ENCODE measurements at regions not wholly inside any gene's neighbourhood (a gene's known extent, or its start where the extent isn't known, plus 50 kb on each side); places are given as distances from the start of the nearest gene placed in this dataset.

GRCh38 chr3:81908561-81908960 is 147.1 kb upstream of the GBE1 start:
- no peak for TF ChIP-seq SNAI2 (CRISPR knock-in tag; IDR thresholded peaks at IDR 0.05)
- TF ChIP-seq TOX (CRISPR knock-in tag; IDR thresholded peaks at IDR 0.05; ENCODE audit: borderline replicate concordance) = no peak
- no peak for TF ChIP-seq ZNF565 (CRISPR knock-in tag; conservative IDR thresholded peaks at IDR 0.05; ENCODE audit: low read depth)
- no peak for TF ChIP-seq BACH2 (CRISPR knock-in tag; IDR thresholded peaks at IDR 0.05; ENCODE audit: borderline replicate concordance)
- no peak for TF ChIP-seq ESRRG (CRISPR knock-in tag; IDR thresholded peaks at IDR 0.05)
- ATAC-seq = no peak

GRCh38 chr3:81898336-81898735 is 136.9 kb upstream of the GBE1 start:
- ATAC-seq = no peak
- no peak for TF ChIP-seq CSRNP3 (CRISPR knock-in tag; IDR thresholded peaks at IDR 0.05)
- no peak for TF ChIP-seq ARNTL (CRISPR knock-in tag; IDR thresholded peaks at IDR 0.05; ENCODE audit: borderline replicate concordance, low read depth)
- TF ChIP-seq ZNF70 (CRISPR knock-in tag; IDR thresholded peaks at IDR 0.05) = no peak
- TF ChIP-seq GLIS3 (CRISPR knock-in tag; IDR thresholded peaks at IDR 0.05) = no peak
- no peak for TF ChIP-seq TOX (CRISPR knock-in tag; IDR thresholded peaks at IDR 0.05; ENCODE audit: borderline replicate concordance)
- no peak for TF ChIP-seq POU6F1 (CRISPR knock-in tag; IDR thresholded peaks at IDR 0.05; ENCODE audit: borderline replicate concordance, low read depth)
- TF ChIP-seq ISL1 (CRISPR knock-in tag; IDR thresholded peaks at IDR 0.05) = no peak
- TF ChIP-seq SNAI2 (CRISPR knock-in tag; IDR thresholded peaks at IDR 0.05) = no peak
- no peak for TF ChIP-seq ZNF8 (CRISPR knock-in tag; IDR thresholded peaks at IDR 0.05)
- no peak for TF ChIP-seq TSHZ2 (CRISPR knock-in tag; IDR thresholded peaks at IDR 0.05)

GRCh38 chr3:81894598-81894997 is 133.2 kb upstream of the GBE1 start:
- no peak for TF ChIP-seq TOX (CRISPR knock-in tag; IDR thresholded peaks at IDR 0.05; ENCODE audit: borderline replicate concordance)
- no peak for TF ChIP-seq TSHZ2 (CRISPR knock-in tag; IDR thresholded peaks at IDR 0.05)
- no peak for TF ChIP-seq ZC3H10 (CRISPR knock-in tag; IDR thresholded peaks at IDR 0.05)
- TF ChIP-seq ZFP30 (CRISPR knock-in tag; IDR thresholded peaks at IDR 0.05) = no peak
- TF ChIP-seq CREB5 (CRISPR knock-in tag; IDR thresholded peaks at IDR 0.05; ENCODE audit: low read depth) = no peak
- TF ChIP-seq BACH2 (CRISPR knock-in tag; IDR thresholded peaks at IDR 0.05; ENCODE audit: borderline replicate concordance) = no peak
- no peak for ATAC-seq

- no peak for TF ChIP-seq ZNF70 (CRISPR knock-in tag; IDR thresholded peaks at IDR 0.05)
- TF ChIP-seq ZC3H10 (CRISPR knock-in tag; IDR thresholded peaks at IDR 0.05) = no peak
- no peak for TF ChIP-seq RARB (CRISPR knock-in tag; IDR thresholded peaks at IDR 0.05)
- no peak for TF ChIP-seq ESRRG (CRISPR knock-in tag; IDR thresholded peaks at IDR 0.05)
- TF ChIP-seq PPARA (CRISPR knock-in tag; IDR thresholded peaks at IDR 0.05; ENCODE audit: borderline replicate concordance) = no peak
- TF ChIP-seq ISL1 (CRISPR knock-in tag; IDR thresholded peaks at IDR 0.05) = no peak
- no peak for TF ChIP-seq CREB5 (CRISPR knock-in tag; IDR thresholded peaks at IDR 0.05; ENCODE audit: low read depth)
- no peak for TF ChIP-seq ARNTL (CRISPR knock-in tag; IDR thresholded peaks at IDR 0.05; ENCODE audit: borderline replicate concordance, low read depth)
- TF ChIP-seq TSHZ2 (CRISPR knock-in tag; IDR thresholded peaks at IDR 0.05) = no peak
- ATAC-seq = no peak
Measured at GRCh38 chr3:81891055-81891895, 129.8 kb upstream of the GBE1 start.
